CD4-positive, alpha-beta T cell treated with Interleukin-4 for 4 hours (primary cell): ENCODE measurements at regions not wholly inside any gene's neighbourhood (a gene's known extent, or its start where the extent isn't known, plus 50 kb on each side); places are given as distances from the start of the nearest gene placed in this dataset.

Source experiments
- DNase-seq: peaks from one replicate; pipeline ENCODE4 v3.0.0-alpha.2; 2020

- no peak for DNase-seq
Measured at GRCh38 chr7:46710927-46711326, 789.9 kb upstream of the IGFBP3 start.

GRCh38 chr7:46707973-46708372 is 786.9 kb upstream of the IGFBP3 start:
- no peak for DNase-seq

GRCh38 chr7:46705386-46706255 is 784.5 kb upstream of the IGFBP3 start:
- no peak for DNase-seq

- no peak for DNase-seq
Measured at GRCh38 chr7:46696741-46697140, 775.7 kb upstream of the IGFBP3 start.

GRCh38 chr7:46695051-46695708 is 774.1 kb upstream of the IGFBP3 start:
- DNase-seq, result no peak

GRCh38 chr7:46694058-46694457 is 773.0 kb upstream of the IGFBP3 start:
- DNase-seq, result no peak

GRCh38 chr7:46687203-46687602 is 766.1 kb upstream of the IGFBP3 start:
- no peak for DNase-seq

- DNase-seq, result no peak
Measured at GRCh38 chr7:46685051-46685450, 764.0 kb upstream of the IGFBP3 start.

GRCh38 chr7:46682836-46683624 is 762.0 kb upstream of the IGFBP3 start:
- no peak for DNase-seq

GRCh38 chr7:46681865-46682503 is 760.9 kb upstream of the IGFBP3 start:
- DNase-seq, result no peak

- DNase-seq, result no peak
Measured at GRCh38 chr7:46680147-46680546, 759.1 kb upstream of the IGFBP3 start.

GRCh38 chr7:46679671-46680070 is 758.6 kb upstream of the IGFBP3 start:
- no peak for DNase-seq

- no peak for DNase-seq
Measured at GRCh38 chr7:46678421-46678820, 757.3 kb upstream of the IGFBP3 start.

GRCh38 chr7:46675456-46675855 is 754.4 kb upstream of the IGFBP3 start:
- DNase-seq, result no peak

- DNase-seq, result no peak
Measured at GRCh38 chr7:46672861-46673260, 751.8 kb upstream of the IGFBP3 start.

- DNase-seq, result no peak
Measured at GRCh38 chr7:46671108-46671769, 750.2 kb upstream of the IGFBP3 start.

GRCh38 chr7:46669028-46669427 is 748.0 kb upstream of the IGFBP3 start:
- DNase-seq, result no peak

GRCh38 chr7:46664453-46664852 is 743.4 kb upstream of the IGFBP3 start:
- no peak for DNase-seq

GRCh38 chr7:46663025-46663424 is 742.0 kb upstream of the IGFBP3 start:
- no peak for DNase-seq

GRCh38 chr7:46661431-46661830 is 740.4 kb upstream of the IGFBP3 start:
- DNase-seq, result no peak

- DNase-seq, result no peak
Measured at GRCh38 chr7:46660402-46660980, 739.4 kb upstream of the IGFBP3 start.

- no peak for DNase-seq
Measured at GRCh38 chr7:46658281-46658680, 737.2 kb upstream of the IGFBP3 start.
